Fibroblast of lung (primary cell): ENCODE measurements at regions not wholly inside any gene's neighbourhood (a gene's known extent, or its start where the extent isn't known, plus 50 kb on each side); places are given as distances from the start of the nearest gene placed in this dataset.

Experiments used
- CTCF ChIP-seq, 2 donors: IDR thresholded peaks in 1 of 2; conservative IDR thresholded peaks in 1 of 2; 1 replicate in 1 of 2; 2 replicates in 1 of 2; pipeline ENCODE4 v1.5.1; 2011 to 2012; ENCODE audit warnings: low read length in 2 of 2, control low read depth in 1 of 2, inconsistent platforms in 1 of 2, low read depth in 1 of 2, mild to moderate bottlenecking in 1 of 2
- EZH2 ChIP-seq: IDR thresholded peaks from 2 replicates; pipeline ENCODE4 v1.5.1; 2012; ENCODE audit warnings: low read length, control low read depth, mild to moderate bottlenecking; ENCODE audit errors: missing control alignments

- TF ChIP-seq EZH2: no peak
- no peak for TF ChIP-seq CTCF (conservative IDR thresholded peaks at IDR 0.05 in 1 of 2, IDR thresholded peaks at IDR 0.05 in 1 of 2; ENCODE audit: low read depth in 1 of 2, low read length in 2 of 2)
Observed at GRCh38 chr14:85960756-85961155, 430.8 kb downstream of the FLRT2 start.
